ENCODE measurements at regions not wholly inside any gene's neighbourhood (a gene's known extent, or its start where the extent isn't known, plus 50 kb on each side); places are given as distances from the start of the nearest gene placed in this dataset.
A peak's percentile ranks its signal among the peaks of the same experiment; 100 is the strongest.

- no peak overlapping the region for H3K9ac ChIP-seq (ENCODE audit: insufficient read depth, low read length, poor library complexity, severe bottlenecking)
- H3K9me3 ChIP-seq (replicated peaks in 1 of 2; ENCODE audit: control insufficient read depth in 1 of 2, insufficient read depth in 1 of 2, low read length in 2 of 2): no peaks in the 10 kb centered on the region
- Mint-ChIP-seq H3K4me1 (no peaks in the 10 kb centered on the region), H3K36me3 (no peaks in the 10 kb centered on the region), H3K4me3 (no peak overlapping the region), H3K27ac (peak overlapping the region in 1 of 7 donors; percentile 61), H3K27me3 (ENCODE audit: low read depth in 3 of 3) (peaks cover 2 to 4% (median 4%) of the 10 kb centered on the region in 3 donors), H3K9me3 (peaks cover 0 to 6% (median 0%) of the 10 kb centered on the region in 7 donors)
- WGBS (ENCODE audit: insufficient coverage): no CpG with 5 or more reads among the region's 3 CpGs
- no peaks in the 10 kb centered on the region for H3K36me3 ChIP-seq (replicated peaks in 1 of 2; ENCODE audit: control insufficient read depth in 1 of 2, insufficient read depth in 2 of 2, low read length in 2 of 2)
- H3K4me1 ChIP-seq (ENCODE audit: control insufficient read depth in 1 of 2, insufficient read depth in 2 of 2, low read length in 2 of 2): no peaks in the 10 kb centered on the region
- H4K20me1 ChIP-seq (ENCODE audit: insufficient read depth, low read length): no peaks in the 10 kb centered on the region
- no peak overlapping the region for H3K4me3 ChIP-seq (replicated peaks in 1 of 3; ENCODE audit: low read depth in 2 of 3, low read length in 3 of 3)
- intact Hi-C loops (cut with micrococcal nuclease): no loop called here
- no peak for TF ChIP-seq CTCF (IDR thresholded peaks at IDR 0.05)
- no peak for DNase-seq
- H3K79me2 ChIP-seq (ENCODE audit: insufficient read depth, low read length): no peaks in the 10 kb centered on the region
- no peak overlapping the region for H3K27ac ChIP-seq (ENCODE audit: low read depth in 1 of 2, low read length in 2 of 2)
- no peaks in the 10 kb centered on the region for H3K27me3 ChIP-seq (ENCODE audit: control insufficient read depth in 2 of 2, insufficient read depth in 2 of 2, low read length in 2 of 2)
- no peak overlapping the region for H2AFZ ChIP-seq (ENCODE audit: insufficient read depth, low read depth, low read length, poor library complexity, severe bottlenecking)
- no peak overlapping the region for H3K4me2 ChIP-seq (replicated peaks; ENCODE audit: extremely low read depth, low read length, poor library complexity, severe bottlenecking)
These were observed 85.6 kb upstream of the TMCC3 start for GRCh38 chr12:94736004-94736403.

- H2AFZ ChIP-seq (ENCODE audit: insufficient read depth, low read depth, low read length, poor library complexity, severe bottlenecking): no peak overlapping the region
- Mint-ChIP-seq H3K36me3 (no peaks in the 10 kb centered on the region), H3K4me1 (no peaks in the 10 kb centered on the region), H3K9me3 (peaks cover 0 to 15% (median 2%) of the 10 kb centered on the region in 7 donors), H3K4me3 (no peak overlapping the region), H3K27me3 (ENCODE audit: low read depth in 3 of 3) (peaks cover 0 to 7% (median 2%) of the 10 kb centered on the region in 3 donors), H3K27ac (no peak overlapping the region)
- H3K27me3 ChIP-seq (ENCODE audit: control insufficient read depth in 2 of 2, insufficient read depth in 2 of 2, low read length in 2 of 2): no peaks in the 10 kb centered on the region
- no peak overlapping the region for H3K4me3 ChIP-seq (replicated peaks in 1 of 3; ENCODE audit: low read depth in 2 of 3, low read length in 3 of 3)
- H3K9me3 ChIP-seq (replicated peaks in 1 of 2; ENCODE audit: control insufficient read depth in 1 of 2, insufficient read depth in 1 of 2, low read length in 2 of 2): no peaks in the 10 kb centered on the region
- intact Hi-C loops (cut with micrococcal nuclease): no loop called here
- no peak for TF ChIP-seq CTCF (IDR thresholded peaks at IDR 0.05)
- no peak overlapping the region for H3K4me2 ChIP-seq (replicated peaks; ENCODE audit: extremely low read depth, low read length, poor library complexity, severe bottlenecking)
- no peaks in the 10 kb centered on the region for H3K36me3 ChIP-seq (replicated peaks in 1 of 2; ENCODE audit: control insufficient read depth in 1 of 2, insufficient read depth in 2 of 2, low read length in 2 of 2)
- no peaks in the 10 kb centered on the region for H3K4me1 ChIP-seq (ENCODE audit: control insufficient read depth in 1 of 2, insufficient read depth in 2 of 2, low read length in 2 of 2)
- no peak overlapping the region for H3K9ac ChIP-seq (ENCODE audit: insufficient read depth, low read length, poor library complexity, severe bottlenecking)
- H3K79me2 ChIP-seq (ENCODE audit: insufficient read depth, low read length): no peaks in the 10 kb centered on the region
- H3K27ac ChIP-seq (ENCODE audit: low read depth in 1 of 2, low read length in 2 of 2): no peak overlapping the region
- H4K20me1 ChIP-seq (ENCODE audit: insufficient read depth, low read length): no peaks in the 10 kb centered on the region
- 95% methylated on average over 4 of the region's 9 CpGs for WGBS (ENCODE audit: insufficient coverage)
- no peak for DNase-seq
These were observed 83.4 kb upstream of the TMCC3 start for GRCh38 chr12:94733727-94734126.

All from CD14-positive monocyte (primary cell).